CD1c-positive myeloid dendritic cell (primary cell): ENCODE measurements at regions not wholly inside any gene's neighbourhood (a gene's known extent, or its start where the extent isn't known, plus 50 kb on each side); places are given as distances from the start of the nearest gene placed in this dataset.

Experiments
- DNase-seq: peaks from one replicate; pipeline ENCODE4 v3.0.0-alpha.2; 2016; ENCODE audit errors: extremely low spot score

GRCh38 chr5:61784341-61784740, 452.3 kb downstream of the ZSWIM6 start:
- no peak for DNase-seq

DNA sequence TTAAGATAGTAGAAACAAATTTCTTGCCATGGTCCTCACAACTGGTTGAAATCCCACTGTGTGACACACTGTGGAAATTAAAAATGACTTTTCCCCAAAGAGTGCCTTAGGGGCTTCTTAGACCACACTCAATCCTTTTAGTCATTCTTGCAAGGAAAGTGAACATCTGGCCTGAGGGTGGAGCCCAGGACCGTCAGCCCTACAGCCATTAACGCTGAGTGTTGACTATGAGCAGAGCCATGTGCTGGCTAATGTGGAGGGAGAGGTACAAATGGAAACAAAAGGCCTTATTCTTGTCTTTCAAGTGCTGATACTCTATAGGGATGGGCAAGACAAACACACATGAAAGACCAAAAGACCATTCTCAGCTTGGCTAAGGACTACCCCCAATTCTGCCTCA, 456.5 kb downstream of the ZSWIM6 start:
- no peak for DNase-seq

DNA sequence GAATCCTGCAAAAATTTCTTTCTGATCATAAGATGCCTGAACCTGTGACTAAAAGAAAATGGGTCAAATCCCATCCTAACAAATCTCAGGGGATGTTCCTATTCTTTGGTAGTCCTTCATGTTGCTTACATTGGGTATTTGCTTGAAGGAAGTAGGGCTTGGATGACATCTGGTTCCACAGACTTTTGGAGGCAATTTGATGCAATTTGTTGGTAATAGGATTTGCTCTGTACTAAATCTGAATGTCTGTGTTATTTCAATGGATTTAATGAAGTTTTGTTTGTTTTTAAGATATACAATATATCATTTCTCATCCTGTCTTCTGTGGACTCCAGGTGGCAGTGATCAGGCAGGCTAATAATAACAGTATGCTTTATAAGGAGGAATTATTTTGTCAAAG, 457.9 kb downstream of the ZSWIM6 start:
- no peak for DNase-seq

DNA sequence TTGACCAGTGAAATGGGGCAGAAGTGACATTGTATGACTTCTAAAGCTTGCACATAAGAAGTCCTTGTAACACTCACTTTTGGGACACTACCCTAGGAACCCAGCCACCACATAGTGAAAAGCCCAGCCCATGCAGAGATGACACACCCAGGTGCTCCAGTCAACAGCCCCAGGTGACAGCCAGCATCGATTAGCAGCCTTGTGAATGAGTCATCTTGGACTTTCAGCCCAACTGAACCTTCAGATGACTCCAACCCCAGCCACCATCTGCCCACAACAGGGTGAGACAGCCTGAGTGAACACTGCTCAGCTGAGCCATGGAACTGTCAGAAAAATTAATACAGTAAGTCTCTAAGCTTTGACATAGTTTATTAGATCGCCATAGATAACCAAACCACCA, 458.6 kb downstream of the ZSWIM6 start:
- DNase-seq = no peak

GRCh38 chr5:61796773-61797172, 464.7 kb downstream of the ZSWIM6 start:
- DNase-seq = no peak

GRCh38 chr5:61800450-61800849, 468.4 kb downstream of the ZSWIM6 start:
- DNase-seq = no peak

GRCh38 chr5:61801174-61801573, 469.1 kb downstream of the ZSWIM6 start:
- DNase-seq = no peak

DNA sequence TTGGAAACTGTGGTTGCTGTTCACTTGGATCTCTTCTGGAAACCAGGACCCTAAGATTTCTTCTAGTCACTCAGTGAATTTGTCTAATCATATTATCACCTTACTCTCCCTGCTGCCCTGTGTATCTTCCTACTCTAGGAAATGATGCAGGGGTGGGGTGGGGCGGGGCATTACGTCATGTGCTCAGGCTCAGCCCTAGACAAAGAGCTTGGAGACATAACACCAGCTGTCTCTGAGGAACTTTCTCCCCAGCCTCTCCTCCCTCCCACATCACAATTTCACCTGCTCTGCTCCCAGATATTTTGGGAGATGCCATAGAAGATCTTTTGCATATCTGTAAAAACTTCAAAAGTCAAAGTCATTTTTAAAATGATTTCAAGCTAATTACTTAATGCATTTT, 470.4 kb downstream of the ZSWIM6 start:
- no peak for DNase-seq

- DNase-seq = no peak
Observed at GRCh38 chr5:61805101-61805500, 473.0 kb downstream of the ZSWIM6 start.

DNA sequence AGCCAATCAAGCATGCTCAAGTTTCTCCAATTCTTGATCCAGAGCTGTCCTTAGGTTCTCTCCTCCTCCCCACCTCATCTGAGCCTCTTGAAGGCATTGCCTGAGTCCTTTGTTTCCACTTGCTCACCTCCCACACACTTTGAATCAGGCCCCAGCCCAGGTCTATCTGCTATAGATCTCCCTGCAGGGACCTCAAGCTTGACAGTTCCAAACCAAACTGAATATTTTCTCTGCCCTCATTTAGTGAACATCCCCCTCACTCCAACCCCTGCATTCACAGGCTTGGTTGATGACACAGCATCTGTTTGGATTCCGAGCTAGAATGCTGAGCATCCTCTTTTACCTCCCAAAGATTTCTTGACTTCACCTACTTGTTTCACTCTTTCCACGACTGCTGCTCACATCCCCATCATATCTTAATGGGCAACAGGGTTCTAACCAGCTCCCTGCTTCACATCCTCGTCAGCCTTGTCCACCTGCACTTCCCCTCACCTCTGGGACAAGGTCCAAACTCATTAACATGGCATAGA, 474.5 kb downstream of the ZSWIM6 start:
- no peak for DNase-seq

DNA sequence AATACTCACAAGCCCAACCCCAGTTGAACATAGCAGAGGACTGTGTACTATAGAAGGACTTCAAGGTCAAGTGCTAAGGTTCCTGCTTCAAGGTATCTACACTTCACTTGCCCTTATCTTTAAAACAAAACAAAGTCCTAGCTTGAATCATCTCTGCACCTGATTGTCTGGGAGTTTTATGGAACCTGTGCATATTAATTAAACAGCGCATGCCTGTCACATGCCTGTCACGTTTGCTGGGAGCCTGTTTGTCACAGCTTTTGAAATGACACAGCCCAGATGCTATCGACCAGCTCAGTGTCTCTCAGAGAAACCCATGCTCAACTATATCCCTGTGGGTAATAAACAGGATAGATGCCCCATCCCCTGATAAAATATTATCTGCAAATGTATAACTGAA, 476.0 kb downstream of the ZSWIM6 start:
- DNase-seq = no peak

DNA sequence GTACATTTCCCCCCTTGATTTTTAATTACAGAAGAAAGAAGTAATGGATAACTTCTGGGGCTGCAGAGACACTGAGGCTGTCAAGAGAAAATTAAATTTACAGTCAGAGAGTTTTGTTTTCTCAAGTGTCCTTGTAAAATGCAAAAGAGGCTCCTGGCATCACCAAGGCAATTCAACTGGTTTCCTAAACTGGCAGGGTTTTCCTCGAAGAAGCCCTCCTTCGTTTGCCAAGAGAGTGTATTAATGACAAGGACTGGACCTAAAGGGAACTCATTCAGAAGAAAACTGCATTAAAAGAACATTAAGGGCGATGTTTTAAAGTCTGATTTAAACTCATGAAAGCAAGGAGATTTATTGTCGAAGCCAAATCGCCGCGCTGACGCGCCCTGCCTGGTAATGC, 476.9 kb downstream of the ZSWIM6 start:
- DNase-seq = no peak

DNA sequence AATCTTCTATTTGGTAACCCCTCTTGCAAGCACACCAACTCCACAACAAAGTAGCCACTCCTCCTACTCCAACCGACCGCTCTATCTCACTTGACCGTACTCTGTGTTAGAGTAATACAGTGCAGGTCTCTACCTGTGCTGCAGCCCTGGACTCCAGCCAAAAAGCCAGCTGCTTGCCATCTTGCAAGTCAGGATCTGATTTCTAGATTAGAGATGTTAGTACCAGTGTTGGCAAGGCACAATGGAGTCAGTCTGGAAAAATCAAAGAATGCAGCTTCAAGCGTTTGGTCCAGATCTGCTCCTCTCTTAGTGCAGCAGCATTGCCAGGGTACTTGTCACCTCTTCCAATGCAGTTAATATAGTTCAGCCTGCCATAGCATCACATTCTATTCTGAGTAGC, 477.6 kb downstream of the ZSWIM6 start:
- DNase-seq = no peak

GRCh38 chr5:61811052-61811451, 479.0 kb downstream of the ZSWIM6 start:
- DNase-seq = no peak

DNA sequence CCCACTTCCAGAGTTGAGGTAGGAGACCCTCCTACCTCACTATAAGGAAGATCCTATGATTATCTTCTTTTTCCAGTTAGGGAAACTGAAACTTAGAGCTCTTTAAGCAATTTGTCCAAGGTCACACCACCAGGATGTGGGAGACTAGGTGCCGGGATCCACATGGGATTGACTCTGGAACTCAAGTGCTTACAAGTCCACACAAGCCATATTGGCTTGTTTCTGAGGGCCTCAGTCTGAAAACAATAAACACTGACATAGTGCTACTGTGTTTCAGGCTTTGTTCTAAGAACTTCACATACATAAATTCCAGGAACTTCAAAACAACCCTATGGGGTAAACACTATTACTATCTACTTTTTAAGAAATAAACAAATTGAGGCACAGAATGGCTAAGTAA, 481.3 kb downstream of the ZSWIM6 start:
- no peak for DNase-seq

DNA sequence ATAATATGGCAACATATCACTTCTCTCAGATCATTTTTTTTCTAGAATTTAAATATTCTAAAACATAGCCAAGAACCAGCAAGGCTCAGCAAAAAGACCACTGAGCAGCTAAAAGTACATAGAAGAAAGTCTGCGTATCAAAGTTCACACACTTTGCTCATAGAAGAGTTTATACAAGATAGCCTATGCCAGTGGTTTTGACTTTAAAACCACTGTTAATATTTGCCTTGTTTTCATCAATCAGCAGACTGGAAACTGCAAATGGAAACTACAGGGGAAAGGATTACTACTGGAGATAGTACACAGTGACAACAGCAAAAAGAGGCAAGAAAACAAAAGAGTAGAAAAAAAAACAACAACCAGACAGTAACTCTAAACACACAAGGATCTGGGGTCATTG, 483.3 kb downstream of the ZSWIM6 start:
- DNase-seq = no peak

GRCh38 chr5:61816146-61816545, 484.1 kb downstream of the ZSWIM6 start:
- DNase-seq = no peak

- no peak for DNase-seq
Observed at GRCh38 chr5:61816585-61817450, 484.8 kb downstream of the ZSWIM6 start.

GRCh38 chr5:61817472-61818326, 485.6 kb downstream of the ZSWIM6 start:
- no peak for DNase-seq

DNA sequence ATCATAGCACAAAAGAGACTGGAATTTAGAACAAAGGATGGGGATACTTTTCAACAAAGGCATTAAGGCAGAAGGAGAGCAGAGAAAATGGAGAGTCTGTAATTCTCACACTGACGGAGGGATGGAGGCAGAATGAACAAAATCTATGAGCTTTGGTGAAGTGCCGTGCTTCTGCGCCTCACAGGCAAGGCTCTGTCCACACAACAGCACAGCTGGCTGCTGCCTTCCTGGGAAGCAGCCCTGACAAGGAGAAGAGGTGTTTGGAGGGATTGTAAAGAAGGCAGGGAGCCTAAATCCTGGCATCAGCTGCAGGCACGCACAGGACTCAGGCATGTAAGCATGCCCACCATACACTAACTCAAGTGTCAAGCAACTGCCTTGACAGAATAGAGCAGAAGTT, 485.2 kb upstream of the KIF2A start:
- no peak for DNase-seq

GRCh38 chr5:61821561-61821960, 484.4 kb upstream of the KIF2A start:
- DNase-seq = no peak

GRCh38 chr5:61822584-61822983, 483.4 kb upstream of the KIF2A start:
- DNase-seq = no peak

- DNase-seq = no peak
Observed at GRCh38 chr5:61823065-61823464, 482.9 kb upstream of the KIF2A start.
